ENCODE measurements at regions not wholly inside any gene's neighbourhood (a gene's known extent, or its start where the extent isn't known, plus 50 kb on each side); places are given as distances from the start of the nearest gene placed in this dataset.

DNA sequence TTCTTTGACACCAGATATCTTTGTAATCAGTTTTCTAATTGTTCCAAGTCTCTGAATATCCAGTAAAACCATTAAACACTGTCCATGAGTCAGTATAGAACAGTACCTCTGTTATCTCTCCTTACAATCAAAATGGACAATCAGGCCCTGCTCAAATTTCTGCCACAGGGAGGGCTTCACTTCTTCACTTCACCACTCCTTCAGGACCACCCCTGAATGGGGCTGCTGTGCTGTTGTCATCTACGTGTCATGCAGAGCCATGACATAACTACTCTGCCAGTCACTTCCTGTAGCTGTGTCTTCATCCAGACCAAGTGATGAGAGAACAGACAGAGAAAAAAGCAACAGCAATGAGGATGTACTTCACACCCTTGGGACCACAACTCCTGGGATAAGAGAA lies 116.9 kb downstream of the TANC2 start:
- TF ChIP-seq, protein P1, sequence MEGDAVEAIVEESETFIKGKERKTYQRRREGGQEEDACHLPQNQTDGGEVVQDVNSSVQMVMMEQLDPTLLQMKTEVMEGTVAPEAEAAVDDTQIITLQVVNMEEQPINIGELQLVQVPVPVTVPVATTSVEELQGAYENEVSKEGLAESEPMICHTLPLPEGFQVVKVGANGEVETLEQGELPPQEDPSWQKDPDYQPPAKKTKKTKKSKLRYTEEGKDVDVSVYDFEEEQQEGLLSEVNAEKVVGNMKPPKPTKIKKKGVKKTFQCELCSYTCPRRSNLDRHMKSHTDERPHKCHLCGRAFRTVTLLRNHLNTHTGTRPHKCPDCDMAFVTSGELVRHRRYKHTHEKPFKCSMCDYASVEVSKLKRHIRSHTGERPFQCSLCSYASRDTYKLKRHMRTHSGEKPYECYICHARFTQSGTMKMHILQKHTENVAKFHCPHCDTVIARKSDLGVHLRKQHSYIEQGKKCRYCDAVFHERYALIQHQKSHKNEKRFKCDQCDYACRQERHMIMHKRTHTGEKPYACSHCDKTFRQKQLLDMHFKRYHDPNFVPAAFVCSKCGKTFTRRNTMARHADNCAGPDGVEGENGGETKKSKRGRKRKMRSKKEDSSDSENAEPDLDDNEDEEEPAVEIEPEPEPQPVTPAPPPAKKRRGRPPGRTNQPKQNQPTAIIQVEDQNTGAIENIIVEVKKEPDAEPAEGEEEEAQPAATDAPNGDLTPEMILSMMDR (conservative IDR thresholded peaks at IDR 0.05) = no peak
- TF ChIP-seq EZH2 (IDR thresholded peaks at IDR 0.05; ENCODE audit: low read depth) = no peak
